Stimulated activated CD8-positive, alpha-beta memory T cell treated with anti-CD3 and anti-CD28 coated beads, Interleukin-4, amount 100 ng/mL, for 48 hours (primary cell): ENCODE measurements at regions not wholly inside any gene's neighbourhood (a gene's known extent, or its start where the extent isn't known, plus 50 kb on each side); places are given as distances from the start of the nearest gene placed in this dataset.

Experiments used
- DNase-seq: peaks from one replicate; pipeline ENCODE4 v3.0.0-alpha.2; 2020

DNA sequence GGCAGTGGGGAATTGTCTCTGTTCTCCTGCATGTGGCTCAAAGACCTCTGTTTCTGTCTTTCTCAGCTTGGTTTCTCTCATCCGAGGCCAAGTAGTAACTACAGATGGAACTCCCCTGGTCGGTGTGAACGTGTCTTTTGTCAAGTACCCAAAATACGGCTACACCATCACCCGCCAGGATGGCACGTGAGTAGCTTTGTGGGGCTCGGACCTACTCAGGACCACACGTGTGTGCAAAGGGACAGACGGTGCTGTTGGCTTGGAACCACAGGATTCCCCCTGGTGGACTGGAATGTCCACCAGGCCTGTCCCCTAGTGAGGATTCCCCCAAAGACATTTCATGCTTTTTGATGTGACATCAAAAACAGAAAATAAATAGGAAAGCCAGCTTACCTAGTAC lies 96.3 kb upstream of the WWC1 start:
- no peak for DNase-seq

DNA sequence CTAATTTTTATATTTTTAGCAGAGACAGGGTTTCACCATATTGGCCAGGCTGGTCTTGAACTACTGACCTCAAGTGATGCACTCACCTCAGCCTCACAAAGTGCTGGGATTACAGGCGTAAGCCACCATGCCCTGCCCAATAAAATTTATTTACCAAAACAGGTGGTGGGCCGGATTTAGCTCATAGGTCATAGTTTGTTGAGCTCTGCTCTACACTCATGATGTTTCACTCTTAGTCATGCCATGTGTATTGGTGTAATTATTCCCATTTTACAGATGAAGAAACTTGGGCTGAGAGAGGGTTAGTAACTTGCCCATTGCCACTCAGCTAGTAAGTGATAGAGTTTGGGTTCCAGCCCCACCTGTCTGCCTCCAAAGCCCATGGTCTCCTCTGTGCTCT lies 93.1 kb upstream of the WWC1 start:
- no peak for DNase-seq

DNA sequence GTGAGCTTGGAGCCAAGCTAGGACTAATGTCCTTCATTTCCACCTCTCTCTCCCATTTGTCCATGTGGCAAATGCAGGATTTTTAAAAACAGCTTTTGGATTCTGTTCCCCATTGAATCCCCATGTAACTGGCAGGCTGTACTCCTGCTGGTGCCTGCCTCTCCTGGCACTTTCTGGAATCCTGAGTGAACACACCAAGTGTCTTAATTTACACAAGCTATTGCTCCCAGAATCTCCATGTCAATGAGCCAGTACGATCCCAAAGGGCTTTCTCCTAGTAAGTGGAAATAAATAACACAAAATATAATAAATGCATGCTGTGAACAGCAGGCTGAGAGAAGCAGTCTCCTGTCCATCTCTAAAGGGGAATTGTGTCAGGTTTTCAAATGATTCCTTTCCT lies 88.4 kb upstream of the WWC1 start:
- no peak for DNase-seq

DNA sequence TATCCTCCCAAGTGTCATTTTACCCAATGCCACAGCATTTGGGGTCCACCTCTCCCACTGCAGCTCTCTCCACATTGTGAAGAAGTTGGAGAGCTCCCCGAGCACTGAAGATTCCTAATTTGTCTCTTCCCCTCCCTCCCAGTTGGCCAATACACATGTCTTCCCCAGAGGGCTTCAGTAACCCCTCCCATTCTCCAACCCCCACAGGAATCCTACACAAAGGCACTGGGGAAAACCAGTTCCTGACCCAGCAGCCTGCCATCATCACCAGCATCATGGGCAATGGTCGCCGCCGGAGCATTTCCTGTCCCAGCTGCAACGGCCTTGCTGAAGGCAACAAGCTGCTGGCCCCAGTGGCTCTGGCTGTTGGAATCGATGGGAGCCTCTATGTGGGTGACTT lies 87.3 kb upstream of the WWC1 start:
- DNase-seq: no peak

DNA sequence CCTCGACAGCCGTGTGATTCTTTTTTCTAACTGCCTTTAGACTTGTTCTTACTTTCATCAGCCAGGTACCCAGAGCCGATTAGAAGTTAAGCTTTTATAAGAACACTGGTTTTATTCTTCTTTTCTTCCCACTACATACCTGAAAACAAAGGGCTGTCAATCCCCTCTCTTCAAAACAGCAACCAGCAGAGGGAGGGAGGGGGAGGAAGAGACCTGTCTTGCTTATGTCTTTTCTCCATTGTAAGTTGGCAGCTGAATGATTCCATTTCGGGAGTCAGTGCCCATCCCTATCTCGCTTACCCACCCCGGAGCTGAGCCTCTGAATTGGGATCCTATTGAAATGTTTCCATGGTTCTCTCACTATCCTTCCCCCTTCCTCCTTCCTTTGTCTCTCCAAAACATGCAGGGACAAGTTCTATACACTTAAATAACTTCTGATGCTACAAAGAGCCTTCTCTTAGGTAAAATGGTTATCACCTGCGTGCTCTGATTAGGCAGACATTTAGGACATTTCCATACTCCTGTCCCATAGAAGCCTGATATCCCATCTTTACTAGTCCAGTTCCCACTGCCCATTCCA lies 83.9 kb upstream of the WWC1 start:
- no peak for DNase-seq

DNA sequence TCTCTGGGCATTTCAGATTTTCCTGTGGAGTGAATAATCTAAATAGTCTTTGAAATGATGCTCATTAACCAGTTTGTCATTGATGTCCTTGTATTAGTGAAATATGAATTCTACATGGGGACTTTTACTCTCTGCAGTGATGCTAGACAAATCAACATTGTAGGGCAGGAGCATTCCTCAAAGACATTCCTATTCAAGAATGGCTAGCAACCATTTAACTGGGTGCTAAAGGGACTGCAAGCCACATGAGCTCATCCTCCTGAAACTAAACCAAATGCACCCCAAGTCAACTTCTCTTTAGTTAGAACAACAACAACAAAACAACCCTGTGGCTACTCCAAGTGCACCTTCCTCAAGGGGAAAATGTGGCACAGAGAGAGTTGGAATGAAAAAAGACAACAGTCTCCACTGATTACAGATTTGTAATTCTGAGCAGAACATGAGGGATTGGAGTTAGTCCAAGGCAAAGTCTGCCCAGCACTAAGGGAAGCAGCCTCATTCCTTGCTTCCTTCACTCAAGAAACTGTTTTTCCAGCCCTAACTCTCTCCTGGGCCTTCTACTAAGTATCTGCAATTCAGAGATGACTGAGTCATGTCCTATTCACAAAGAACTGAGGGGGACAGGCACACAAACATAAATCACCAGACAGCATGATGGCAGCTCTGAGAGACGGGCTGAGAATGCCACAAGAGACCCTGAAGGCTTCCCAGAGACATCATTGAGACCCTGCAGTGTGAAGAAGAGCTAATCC lies 82.0 kb upstream of the WWC1 start:
- no peak for DNase-seq

DNA sequence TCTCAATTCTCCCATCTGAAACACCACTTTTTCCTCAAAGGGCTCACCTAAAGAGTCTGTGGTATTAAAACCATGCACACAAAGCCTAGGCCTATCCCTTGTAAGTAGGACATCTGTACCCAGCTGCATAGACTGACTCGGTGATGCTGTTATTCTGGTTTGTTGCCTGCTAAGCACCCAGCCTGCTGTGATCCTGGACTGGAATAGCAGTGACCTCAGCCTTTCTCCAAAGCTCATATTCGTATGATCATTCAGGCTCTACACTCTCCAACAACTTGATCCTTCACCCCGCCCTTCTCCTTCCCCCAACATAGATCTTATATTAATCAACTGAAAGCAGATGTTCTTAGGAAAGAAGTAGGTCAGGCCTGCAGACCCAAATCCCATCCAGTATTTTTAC lies 81.4 kb upstream of the WWC1 start:
- no peak for DNase-seq

DNA sequence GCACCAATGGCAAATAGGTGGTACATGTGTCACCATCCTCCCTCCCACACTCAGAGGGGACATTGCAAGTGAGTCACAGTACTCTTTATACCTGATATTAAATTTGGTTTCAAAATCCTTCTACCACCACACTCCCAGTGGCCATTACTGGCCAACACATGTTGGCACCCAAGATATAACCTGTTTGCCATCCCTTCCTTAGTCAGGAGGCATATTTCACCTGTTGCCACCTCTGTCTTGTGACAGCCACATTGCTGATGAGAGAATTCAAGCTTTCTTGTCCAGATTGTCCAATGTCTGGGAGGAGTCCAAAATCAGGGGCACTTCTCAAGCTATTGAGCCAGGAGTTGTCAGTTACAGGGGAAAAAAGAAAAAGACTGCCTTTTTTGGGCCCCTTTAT lies 80.2 kb upstream of the WWC1 start:
- DNase-seq: no peak

DNA sequence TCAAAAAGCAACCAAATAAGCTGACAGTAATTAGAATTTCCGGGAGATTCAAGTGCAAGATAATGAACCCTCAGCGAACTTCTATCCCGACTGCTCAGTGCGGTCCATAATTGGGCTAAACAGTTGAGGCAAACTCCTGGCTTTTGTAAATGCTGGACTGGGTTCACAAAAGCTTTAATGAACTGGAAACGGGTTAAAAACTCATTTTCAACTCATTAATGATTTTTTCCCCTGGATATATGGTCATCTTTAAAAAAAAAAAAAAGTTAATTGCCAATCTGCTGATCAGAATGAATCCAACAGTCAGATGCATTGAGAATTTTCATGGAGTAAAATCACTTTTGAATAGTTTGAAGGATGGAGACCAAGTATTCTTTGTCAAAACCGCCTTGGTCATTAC lies 79.5 kb upstream of the WWC1 start:
- DNase-seq: no peak

DNA sequence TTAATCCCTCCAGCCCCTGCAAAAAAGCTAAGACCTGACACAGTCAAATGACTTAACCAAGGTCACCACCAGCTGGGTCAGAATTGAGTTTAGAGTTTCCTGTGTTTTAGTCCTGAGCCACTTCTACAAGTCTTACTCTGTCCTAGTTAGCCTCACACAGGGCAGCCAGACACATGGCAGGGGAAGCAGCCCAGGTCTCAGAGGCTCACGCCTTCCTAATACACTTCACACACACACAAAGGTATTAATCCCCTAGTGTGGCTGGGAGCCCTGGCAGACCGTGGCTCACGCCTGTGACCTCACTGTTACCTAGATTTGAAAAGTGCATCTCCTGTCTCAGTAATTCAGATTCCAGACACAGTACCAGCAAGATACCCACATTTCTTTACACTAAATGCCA lies 77.4 kb upstream of the WWC1 start:
- DNase-seq: no peak

DNA sequence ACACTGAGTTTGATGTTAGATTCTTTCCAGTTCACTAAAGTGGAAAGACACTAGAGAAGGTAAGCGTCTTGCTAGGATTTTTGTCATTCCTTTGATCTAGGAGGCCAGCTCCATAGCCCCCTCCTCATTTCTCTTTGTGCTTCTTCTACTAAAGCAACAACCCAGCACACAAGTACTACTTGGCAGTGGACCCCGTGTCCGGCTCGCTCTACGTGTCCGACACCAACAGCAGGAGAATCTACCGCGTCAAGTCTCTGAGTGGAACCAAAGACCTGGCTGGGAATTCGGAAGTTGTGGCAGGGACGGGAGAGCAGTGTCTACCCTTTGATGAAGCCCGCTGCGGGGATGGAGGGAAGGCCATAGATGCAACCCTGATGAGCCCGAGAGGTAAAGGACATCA lies 76.6 kb upstream of the WWC1 start:
- no peak for DNase-seq

DNA sequence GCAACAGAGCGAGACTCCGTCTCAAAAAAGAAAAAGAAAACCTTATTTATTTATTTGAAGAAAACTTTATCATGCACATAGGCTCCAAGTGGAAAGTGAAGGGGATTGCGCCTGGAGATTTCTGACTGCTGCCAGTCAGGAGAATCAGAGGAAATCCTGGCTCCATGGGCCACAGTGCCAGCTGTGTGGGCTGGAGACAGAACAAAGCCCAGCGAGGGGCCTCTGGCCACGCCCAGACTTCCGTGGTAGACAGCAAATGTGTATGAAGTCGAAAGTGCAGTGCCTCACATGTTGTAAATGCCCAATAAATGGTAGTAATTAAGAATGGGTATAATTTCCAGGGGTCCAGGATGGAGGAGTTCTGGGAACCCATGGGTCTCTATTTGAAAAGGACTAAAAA lies 75.8 kb upstream of the WWC1 start:
- DNase-seq: no peak

DNA sequence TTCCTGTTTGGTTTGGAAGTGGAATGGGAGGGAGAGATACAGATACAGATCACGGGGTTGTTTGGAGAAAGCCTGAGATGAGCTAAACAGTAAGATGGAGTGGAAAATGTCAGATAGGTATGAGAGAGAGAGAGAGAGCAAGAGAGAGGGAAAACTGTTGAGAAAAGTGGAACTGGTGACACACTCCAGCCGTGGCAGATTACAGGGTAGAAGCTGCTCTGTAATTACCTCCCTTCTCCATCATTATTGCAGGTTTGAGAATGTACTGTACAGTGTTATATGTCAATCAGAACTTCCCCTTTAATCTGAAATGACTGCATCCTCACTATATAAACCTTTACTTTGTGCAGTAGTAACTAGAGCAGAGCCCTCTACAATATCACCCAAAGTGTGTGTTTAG lies 74.5 kb upstream of the WWC1 start:
- no peak for DNase-seq

DNA sequence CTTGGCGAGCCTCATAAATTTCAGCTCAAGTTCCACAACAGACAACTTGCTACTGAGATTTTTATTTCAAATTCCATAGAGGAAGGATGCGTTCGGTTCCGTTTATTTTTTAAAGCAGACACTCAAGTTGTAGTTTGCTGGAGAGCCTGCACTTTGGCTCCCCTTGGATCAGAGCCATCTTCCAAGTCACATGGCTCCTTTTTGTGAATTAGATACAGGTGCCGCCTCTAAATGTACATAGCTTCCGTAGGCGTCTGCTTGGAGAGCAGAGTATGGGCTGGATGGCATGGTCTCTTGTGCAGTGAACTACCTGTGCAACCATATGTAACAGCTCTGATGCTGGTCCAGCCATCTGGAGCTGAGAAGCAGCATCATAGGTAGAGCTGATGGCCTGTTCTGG lies 73.9 kb upstream of the WWC1 start:
- DNase-seq: no peak

DNA sequence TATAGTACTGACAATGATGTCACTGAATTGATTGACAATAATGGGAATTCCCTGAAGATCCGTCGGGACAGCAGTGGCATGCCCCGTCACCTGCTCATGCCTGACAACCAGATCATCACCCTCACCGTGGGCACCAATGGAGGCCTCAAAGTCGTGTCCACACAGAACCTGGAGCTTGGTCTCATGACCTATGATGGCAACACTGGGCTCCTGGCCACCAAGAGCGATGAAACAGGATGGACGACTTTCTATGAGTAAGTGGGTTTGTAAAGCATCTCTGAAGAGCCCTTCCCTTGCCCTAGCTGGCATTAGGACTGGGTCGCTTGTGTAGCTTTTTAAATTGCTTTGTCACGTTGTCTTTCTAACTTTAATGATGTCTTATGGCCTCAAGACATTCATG lies 72.7 kb upstream of the WWC1 start:
- DNase-seq: no peak

DNA sequence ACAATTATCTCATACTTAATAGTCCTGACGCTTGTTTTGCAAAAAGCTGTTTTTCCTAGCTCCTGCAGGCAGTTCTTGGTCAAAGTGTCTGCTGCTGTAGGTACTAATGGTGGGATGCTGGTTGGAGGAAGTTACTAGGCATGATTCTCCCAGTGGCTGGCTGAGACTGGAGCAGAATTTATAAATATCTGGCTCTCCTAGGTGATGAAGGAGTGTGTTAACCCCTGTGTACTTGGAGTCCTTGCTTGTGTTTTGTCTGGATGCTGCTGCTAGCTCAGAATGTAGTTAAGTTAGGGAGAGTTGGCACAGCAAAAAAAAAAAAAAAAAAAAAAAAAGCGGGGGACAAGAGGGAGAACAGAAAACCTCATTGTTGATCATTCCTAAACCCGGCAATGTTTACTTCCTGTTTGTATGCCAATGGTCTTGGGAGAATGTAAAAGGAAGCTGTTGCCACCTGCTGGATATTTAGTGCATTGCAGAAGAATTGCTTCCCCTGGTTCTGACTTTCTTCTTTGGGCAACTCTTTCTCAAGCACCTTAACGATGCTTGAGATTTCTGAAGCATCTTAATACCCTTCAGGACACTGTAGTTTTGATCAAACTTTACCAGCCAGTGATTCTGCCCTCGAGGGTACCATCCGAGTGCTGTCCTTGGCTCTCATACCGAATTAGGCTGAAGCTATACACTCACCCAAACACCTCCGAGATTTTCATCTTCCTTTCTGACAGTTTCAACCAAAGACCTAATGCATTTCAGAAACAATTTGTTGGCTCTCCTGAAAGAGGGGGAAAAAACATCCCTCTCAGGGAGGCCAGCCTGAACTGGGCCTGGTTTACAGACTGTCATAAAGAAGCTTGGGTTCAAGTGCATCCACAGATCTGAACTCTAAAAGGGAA lies 71.7 kb upstream of the WWC1 start:
- DNase-seq: peak; percentile 47

DNA sequence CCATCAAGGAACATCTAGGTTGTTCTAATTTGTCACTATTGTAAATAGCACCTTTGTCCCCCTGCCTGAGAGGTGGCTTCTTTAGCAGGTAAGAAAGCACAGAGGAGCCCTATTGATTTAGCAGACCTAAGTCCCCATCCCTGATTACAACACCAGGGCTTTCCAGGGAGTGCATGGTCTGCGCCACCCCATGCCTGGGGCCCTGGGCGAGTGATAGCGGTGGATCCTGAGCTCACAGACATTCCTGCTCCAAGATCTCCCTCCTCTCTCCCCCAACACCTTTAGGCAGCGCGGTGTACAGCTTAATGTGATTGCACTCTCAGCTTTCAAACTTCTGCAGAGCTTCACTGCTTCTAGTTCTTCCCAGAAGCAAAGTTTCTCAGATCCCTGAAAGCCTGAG lies 67.4 kb upstream of the WWC1 start:
- no peak for DNase-seq

DNA sequence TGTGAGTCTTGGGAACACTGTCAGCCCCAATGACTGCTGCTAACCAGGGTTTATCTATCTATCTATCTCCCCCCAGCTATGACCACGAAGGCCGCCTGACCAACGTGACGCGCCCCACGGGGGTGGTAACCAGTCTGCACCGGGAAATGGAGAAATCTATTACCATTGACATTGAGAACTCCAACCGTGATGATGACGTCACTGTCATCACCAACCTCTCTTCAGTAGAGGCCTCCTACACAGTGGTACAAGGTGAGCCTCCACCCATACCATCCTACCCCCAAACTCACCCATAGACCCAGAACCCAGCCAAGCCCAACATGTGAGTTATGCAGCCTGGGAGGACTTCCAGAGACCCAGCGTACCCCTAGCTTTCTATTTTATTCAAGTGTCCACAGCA lies 65.4 kb upstream of the WWC1 start:
- no peak for DNase-seq

DNA sequence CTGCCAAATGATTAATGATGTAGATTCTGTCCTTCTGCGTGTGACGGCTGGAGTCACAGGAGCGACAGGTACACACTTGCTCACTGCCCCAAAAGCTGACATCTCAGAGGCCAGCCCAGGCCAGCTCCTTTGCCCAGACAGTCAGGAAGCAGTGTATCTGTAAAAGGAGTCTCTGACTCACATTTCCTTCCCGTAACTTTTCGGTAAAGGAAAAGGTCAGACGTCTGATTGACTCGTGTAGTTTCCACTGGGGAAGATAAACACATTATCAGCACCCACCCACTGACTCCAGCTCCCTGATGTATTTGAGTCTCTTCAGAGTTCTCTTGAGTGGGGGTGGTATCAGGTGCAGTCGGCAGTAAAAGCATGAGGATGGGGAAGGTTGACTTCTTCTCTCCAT lies 64.4 kb upstream of the WWC1 start:
- DNase-seq: no peak

DNA sequence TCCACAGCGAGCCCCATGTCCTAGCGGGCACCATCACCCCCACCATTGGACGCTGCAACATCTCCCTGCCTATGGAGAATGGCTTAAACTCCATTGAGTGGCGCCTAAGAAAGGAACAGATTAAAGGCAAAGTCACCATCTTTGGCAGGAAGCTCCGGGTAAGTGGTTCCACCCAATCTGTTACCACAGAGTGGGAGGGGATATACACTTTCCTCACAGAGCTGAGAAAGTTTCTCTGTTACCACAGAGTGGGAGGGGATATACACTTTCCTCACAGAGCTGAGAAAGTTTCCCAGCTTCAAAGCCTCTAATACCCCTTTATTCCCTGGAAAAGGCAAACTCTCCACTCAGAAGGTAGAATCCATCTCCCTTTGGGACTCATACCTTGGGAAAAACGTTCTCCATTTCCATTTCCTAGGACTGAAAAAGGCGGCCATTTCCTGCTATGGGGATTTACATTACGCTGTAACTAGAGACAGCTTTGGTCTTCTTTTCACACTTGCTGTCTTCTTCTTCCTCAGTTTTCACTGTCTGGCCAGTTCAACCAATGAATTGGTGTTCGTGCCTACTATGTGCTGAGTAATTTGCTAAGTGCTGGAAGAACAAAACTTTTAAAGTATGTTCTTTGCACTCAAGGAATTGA lies 63.4 kb upstream of the WWC1 start:
- no peak for DNase-seq

DNA sequence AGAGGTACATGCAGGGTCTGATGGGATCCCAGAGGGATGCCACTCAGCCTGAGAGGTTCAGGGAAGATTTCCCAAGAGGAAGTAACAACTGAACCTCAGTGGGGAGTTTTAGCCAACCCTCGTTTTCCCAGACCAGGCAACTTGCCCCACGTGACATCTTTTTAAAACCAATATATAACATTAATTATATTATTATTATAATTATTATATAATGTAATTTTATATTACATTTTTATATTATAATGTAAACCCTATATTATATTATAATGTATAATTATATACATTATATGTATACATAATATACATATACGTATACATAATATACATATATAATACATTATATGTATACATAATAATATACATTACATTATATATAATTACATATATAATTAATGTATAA lies 62.8 kb upstream of the WWC1 start:
- DNase-seq: no peak

DNA sequence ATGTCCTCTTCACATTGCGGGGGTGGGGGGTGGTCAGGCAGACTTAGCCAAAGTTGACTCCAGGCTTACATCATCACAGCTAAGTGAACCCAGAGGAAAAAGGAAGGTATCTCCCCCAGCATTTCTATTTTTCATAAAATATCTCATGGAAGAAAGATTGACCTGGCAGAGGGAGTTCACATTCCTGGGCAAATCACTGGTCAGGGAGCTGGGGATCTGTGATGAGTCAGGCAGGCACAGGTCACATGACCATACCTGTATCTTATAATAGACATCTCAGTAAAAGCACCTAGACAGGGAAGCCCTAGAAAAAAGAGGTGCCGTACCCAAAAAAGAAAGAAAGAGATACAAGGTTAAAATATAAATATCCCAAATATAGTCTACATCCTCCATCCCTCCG lies 57.3 kb upstream of the WWC1 start:
- DNase-seq: no peak

DNA sequence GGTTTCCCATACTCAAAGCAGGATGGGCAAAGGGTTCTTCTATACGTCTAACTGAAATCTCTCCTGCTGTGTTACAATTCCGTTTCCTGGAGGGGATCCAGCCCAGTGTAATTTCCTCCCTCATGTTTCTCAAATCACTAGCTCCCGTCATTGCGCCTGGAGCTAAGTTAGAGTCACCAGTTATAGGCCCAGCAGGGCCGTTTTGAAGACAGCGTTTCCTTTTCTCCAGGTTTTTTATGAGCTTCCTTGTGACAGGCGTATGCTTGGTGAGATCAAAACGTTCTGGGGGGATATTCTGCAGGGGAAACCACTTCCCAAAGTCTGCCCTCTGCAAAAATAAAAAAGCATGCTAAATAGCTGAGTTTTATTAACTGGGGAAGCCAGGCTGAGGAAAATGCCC lies 53.0 kb upstream of the WWC1 start:
- no peak for DNase-seq

DNA sequence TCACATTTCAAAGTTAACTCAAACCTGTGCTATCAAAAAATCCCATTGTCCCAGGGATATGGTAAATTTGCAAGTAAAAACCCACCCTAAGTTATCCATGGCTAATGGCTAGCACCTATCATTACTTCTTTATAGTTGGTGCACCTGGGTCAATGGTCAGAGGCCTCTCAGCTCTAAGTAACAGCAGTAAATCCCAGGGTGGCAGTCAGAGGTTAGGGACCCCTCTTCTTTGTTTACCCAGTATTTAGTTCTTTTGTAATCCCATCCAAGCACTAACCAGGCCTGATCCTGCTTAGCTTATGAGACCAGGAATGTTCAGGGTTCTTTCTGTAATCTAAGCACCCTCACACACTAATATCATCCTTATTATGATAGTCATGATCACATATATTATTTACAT lies 52.1 kb upstream of the WWC1 start:
- DNase-seq: no peak
